Bronchial epithelial cell (primary cell): ENCODE measurements at regions not wholly inside any gene's neighbourhood (a gene's known extent, or its start where the extent isn't known, plus 50 kb on each side); places are given as distances from the start of the nearest gene placed in this dataset.

Experiments used
- DNase-seq: peaks from one replicate; pipeline ENCODE4 v3.0.0-alpha.2; 2010; ENCODE audit warnings: low read depth
- FAIRE-seq: peaks from 2 replicates; lab custom pipeline; 2011; peaks lifted over from hg19 to GRCh38; lab: Jason Lieb, UNC
- H3K27me3 ChIP-seq: 2 replicates; pipeline ENCODE4 v1.5.1; 2011; ENCODE audit warnings: low read length; ENCODE audit not compliant: control insufficient read depth, insufficient read depth
- H3K36me3 ChIP-seq: 2 replicates; pipeline ENCODE4 v1.5.1; 2011; ENCODE audit warnings: low read length; ENCODE audit not compliant: control insufficient read depth, insufficient read depth
- H3K4me3 ChIP-seq: 2 replicates; pipeline ENCODE4 v1.5.1; 2011; ENCODE audit warnings: mild to moderate bottlenecking, low read depth, low read length, control low read depth
- TF ChIP-seq, protein P1 (sequence below): IDR thresholded peaks from 2 replicates; pipeline ENCODE4 v1.5.1; 2011; ENCODE audit warnings: mild to moderate bottlenecking, moderate library complexity, low read length, control low read depth, inconsistent platforms; ENCODE audit not compliant: insufficient read depth, severe bottlenecking

DNA sequence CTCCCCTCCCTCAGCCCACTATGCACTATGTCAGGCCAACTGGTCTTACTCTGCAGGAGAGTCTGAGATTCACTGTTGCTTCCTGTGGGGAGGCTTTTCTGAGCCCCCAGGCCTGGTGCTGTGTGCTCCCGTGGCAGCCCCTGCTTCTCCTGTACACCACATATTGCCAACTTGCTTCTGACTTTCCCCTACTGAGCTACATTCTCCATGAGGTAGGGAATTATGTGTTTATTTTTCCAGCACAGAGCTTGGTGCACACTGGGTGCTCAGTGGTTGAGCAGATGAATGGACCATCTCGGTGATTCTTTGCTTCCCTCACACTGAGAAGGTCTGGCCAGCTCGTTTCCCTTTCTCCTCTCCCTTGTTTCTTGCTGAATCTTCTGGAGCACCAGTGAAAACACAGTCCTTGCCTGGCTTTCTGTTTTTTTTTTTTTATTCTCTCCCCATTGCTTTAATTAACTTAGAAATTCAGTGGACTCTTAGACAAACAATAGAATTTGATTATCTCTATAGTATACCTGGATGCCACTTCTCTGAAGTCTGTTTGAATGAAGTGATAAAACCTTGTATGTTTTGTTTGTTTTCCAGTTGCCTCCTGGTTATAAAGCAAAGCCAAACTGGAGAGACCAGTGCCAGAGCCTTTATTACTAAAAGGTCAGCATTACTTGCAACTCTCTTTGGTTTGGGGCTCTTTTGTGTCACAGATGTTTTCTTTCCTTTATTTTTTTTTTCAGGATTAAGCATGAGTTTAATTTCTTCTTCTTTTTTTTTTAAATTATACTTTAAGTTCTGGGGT lies 50.3 kb upstream of the CNIH3 start:
- Histone ChIP-seq H3K36me3 (no peaks in the 10 kb centered on the region), H3K4me3 (no peak overlapping the region), H3K27me3 (no peaks in the 10 kb centered on the region)
- DNase-seq: no peak
- TF ChIP-seq, protein P1, sequence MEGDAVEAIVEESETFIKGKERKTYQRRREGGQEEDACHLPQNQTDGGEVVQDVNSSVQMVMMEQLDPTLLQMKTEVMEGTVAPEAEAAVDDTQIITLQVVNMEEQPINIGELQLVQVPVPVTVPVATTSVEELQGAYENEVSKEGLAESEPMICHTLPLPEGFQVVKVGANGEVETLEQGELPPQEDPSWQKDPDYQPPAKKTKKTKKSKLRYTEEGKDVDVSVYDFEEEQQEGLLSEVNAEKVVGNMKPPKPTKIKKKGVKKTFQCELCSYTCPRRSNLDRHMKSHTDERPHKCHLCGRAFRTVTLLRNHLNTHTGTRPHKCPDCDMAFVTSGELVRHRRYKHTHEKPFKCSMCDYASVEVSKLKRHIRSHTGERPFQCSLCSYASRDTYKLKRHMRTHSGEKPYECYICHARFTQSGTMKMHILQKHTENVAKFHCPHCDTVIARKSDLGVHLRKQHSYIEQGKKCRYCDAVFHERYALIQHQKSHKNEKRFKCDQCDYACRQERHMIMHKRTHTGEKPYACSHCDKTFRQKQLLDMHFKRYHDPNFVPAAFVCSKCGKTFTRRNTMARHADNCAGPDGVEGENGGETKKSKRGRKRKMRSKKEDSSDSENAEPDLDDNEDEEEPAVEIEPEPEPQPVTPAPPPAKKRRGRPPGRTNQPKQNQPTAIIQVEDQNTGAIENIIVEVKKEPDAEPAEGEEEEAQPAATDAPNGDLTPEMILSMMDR: no peak
- no peak for FAIRE-seq
